GM12864 (cell line): ENCODE measurements at regions not wholly inside any gene's neighbourhood (a gene's known extent, or its start where the extent isn't known, plus 50 kb on each side); places are given as distances from the start of the nearest gene placed in this dataset.
A peak's percentile ranks its signal among the peaks of the same experiment; 100 is the strongest.

ENCODE experiments used
- DNase-seq: peaks from one replicate; pipeline ENCODE4 v3.0.0-alpha.2; 2011; ENCODE audit warnings: low read depth
- H3K4me3 ChIP-seq: 2 replicates; pipeline ENCODE4 v1.5.1; 2011; ENCODE audit warnings: mild to moderate bottlenecking, low read depth, low read length, control low read depth
- TF ChIP-seq, protein P1 (sequence below): IDR thresholded peaks from 2 replicates; pipeline ENCODE4 v1.5.1; 2011; ENCODE audit warnings: low read depth, mild to moderate bottlenecking, moderate library complexity, low read length, control low read depth, inconsistent platforms; ENCODE audit errors: missing control alignments

DNA sequence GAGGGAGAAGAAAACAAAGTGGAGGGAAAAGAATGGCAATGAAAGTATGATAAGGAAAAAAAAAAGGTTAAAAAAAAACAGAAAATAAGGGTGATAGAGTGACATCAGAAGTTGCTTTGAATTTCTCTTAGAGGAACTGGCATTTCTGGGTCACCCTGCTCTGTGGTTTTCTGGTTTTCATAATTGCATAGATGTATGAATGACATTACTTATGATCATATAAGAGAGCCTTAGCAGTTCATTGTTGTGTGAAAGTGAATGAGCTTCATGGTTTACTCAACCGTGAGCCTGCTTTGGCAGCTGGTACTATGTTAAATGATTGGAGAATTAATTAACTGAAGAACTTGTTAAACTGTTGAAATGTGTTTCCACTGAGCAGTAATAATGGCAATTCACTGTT, 336.4 kb upstream of the FBXO33 start:
- TF ChIP-seq, protein P1, sequence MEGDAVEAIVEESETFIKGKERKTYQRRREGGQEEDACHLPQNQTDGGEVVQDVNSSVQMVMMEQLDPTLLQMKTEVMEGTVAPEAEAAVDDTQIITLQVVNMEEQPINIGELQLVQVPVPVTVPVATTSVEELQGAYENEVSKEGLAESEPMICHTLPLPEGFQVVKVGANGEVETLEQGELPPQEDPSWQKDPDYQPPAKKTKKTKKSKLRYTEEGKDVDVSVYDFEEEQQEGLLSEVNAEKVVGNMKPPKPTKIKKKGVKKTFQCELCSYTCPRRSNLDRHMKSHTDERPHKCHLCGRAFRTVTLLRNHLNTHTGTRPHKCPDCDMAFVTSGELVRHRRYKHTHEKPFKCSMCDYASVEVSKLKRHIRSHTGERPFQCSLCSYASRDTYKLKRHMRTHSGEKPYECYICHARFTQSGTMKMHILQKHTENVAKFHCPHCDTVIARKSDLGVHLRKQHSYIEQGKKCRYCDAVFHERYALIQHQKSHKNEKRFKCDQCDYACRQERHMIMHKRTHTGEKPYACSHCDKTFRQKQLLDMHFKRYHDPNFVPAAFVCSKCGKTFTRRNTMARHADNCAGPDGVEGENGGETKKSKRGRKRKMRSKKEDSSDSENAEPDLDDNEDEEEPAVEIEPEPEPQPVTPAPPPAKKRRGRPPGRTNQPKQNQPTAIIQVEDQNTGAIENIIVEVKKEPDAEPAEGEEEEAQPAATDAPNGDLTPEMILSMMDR: no peak

DNA sequence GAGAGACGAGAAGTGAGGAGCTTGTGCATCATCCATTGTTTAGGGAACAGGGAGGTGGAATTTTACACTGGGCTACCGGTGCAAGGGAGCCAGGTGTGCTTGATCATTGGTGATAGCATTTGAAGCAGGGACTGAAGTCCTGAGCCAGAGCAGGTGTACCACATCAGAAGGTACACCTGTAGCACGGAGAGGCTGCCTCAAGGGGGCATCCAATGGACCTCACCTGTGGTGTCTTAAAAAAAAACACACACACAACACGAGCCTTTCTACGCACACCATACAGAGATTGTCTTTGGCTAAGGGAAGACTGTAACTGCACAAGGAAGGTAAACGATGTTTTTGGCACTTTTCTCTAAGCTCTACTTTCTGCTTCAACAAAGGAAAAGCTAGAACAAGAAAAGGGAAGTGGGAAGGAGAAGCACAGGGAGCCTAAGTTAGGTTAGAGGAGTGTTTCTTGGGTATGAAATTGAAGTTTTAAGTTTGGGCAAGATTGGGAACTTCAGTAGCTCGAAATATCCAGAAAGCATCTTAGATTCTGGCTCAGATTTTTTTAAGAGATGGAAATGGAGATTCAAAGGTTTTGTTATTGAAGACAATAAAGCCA, 334.3 kb upstream of the FBXO33 start:
- no peak overlapping the region for H3K4me3 ChIP-seq
- DNase-seq: no peak
- TF ChIP-seq, protein P1: no peak

More for the DNA sequence above, 336.4 kb upstream of the FBXO33 start:
- no peak for DNase-seq
- H3K4me3 ChIP-seq: no peak overlapping the region

DNA sequence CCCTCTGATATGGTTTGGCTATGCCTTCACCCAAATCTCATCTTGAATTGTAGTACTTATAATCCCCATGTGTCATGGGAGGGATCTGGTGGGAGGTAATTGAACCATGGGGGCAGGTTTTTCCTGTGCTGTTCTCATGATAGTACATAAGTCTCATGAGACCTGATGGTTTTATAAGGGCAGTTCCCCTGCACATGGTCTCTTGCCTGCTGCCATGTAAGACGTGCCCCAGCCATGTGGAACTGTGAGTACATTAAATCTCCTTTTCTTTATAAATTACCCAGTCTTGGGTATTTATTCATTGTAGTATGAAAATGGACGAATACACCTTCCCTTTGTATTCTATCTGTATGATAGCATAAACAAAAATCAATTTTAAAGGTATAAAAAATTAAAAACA, 333.4 kb upstream of the FBXO33 start:
- TF ChIP-seq, protein P1: no peak
- no peak for DNase-seq
- H3K4me3 ChIP-seq: no peak overlapping the region

DNA sequence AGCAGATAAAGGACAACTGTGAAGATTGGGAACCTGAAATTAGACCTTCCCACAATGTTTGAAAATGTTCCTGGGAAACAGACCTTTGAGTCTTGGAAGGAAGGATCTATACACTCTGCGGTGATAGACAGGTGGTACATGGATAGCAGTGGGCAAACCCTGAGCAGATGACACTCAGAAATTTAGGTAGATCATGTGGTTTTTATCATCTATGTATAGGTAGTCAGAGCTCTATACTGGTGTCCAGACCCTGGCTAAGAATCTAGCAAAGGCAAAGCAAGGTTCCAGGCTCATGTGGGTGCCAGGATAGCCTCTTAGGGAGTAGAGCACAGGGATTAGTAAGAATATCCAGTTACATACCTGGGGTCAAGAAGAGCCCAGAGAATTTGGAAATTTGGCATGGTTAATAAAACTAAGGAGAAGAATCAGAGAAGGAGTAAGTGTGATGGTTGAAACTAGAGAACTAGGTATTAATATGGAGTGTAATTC, 331.2 kb upstream of the FBXO33 start:
- H3K4me3 ChIP-seq: no peak overlapping the region
- TF ChIP-seq, protein P1: no peak
- no peak for DNase-seq

DNA sequence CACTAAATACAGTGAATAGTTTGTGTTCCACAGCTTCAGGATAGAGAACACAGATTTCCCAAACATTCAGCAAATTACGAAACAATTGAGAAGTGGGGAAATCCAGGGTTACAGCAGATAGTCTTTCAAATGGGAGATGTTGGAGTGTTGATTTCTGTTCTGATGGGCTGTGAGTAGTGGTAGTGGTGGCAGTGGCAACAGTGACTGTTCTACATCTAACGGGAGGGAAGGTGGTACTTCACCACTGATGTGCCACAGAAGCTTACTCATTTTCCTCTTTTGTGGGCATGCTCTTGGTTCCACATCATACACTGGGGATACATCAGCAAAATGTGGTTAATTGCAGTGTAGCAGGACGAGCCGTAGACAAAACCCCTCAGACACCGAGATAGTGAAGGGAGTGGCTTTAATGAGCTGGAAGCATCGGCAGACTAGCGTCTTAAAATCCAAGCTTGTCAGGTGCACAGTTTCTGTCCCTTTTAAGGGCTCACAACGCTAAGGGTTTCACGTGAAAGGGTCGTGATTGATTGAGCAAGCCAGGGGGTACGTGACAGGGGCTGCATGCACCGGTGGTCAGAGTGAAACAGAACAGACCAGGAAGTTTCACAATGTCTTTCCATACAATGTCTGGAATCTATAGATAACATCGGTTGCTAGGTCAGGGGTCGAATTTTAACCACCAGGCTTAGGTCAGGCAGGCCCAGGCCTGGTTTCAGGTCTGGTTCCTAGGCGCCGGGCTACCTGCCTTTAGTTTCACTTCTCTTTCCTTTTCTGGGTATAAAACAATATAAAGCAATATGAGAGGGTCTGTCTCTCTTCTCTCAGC, 330.6 kb upstream of the FBXO33 start:
- peak; percentile 41 for DNase-seq
- H3K4me3 ChIP-seq: no peak overlapping the region; the same call in 1 of the 2 replicates
- TF ChIP-seq, protein P1: no peak

DNA sequence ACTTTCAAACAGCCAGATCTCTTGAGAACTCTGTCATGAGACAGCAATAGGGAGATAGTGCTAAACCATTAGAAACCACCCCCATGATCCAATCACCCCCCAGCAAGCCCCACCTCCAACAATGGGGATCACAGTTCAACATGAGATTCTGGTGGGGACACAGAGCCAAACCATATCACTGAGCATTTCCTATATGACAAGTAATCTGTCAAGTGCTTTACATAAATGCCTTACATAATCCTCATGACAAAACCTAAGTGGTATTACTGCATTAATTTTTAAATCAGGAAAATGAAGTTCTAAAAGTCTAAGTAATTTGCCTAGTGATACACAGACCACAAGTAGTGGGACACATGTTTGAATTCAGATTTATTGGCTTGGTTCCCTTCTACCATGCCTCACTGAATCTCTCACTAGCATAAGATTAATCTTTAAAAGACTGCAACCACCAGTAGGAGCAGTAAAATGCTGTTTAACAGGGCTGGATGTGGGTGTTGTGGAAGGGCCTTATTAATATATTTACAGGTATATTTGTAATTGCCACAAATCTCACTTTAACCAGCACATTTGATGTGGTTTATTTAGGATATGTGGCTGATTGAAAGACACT, 323.1 kb upstream of the FBXO33 start:
- TF ChIP-seq, protein P1: no peak
- H3K4me3 ChIP-seq: no peak overlapping the region
- no peak for DNase-seq
